Psoas muscle (tissue), 7 donors: ENCODE measurements at regions not wholly inside any gene's neighbourhood (a gene's known extent, or its start where the extent isn't known, plus 50 kb on each side); places are given as distances from the start of the nearest gene placed in this dataset.

ENCODE experiments used
- ATAC-seq, 4 donors: fragments of 200-7000 bp; cut with Tn5 transposase; one replicate each; pipeline ENCODE4 v1.9.1; 2020; ENCODE audit warnings: moderate library complexity in 3 of 4, mild to moderate bottlenecking in 2 of 4
- DNase-seq, 2 donors: peaks; one replicate each; pipeline ENCODE4 v3.0.0-alpha.2; 2020
- H3K27ac ChIP-seq: fragments of 200-600 bp; one replicate; pipeline ENCODE4 v1.8.0; 2022
- H3K27me3 ChIP-seq, 3 donors: fragments of 200-600 bp in 1 of 3; one replicate each; pipeline versions ENCODE4 v1.6.1 to v1.8.0; 2013 to 2022; ENCODE audit warnings: low read length in 2 of 3, mild to moderate bottlenecking in 2 of 3, moderate library complexity in 1 of 3; ENCODE audit not compliant: insufficient read depth in 3 of 3
- H3K36me3 ChIP-seq, 2 donors: fragments of 200-600 bp in 1 of 2; one replicate each; pipeline versions ENCODE4 v1.6.1 to v1.8.0; 2013 to 2022; ENCODE audit warnings: low read depth in 1 of 2, mild to moderate bottlenecking in 1 of 2, moderate library complexity in 1 of 2; ENCODE audit not compliant: insufficient read depth in 1 of 2
- H3K4me1 ChIP-seq: fragments of 200-600 bp; one replicate; pipeline ENCODE4 v1.8.0; 2022
- H3K4me3 ChIP-seq: fragments of 200-600 bp; one replicate; pipeline ENCODE4 v1.8.0; 2022; ENCODE audit warnings: mild to moderate bottlenecking
- H3K9me3 ChIP-seq: fragments of 200-600 bp; one replicate; pipeline ENCODE4 v1.8.0; 2022
- WGBS, 3 donors: extraction: QIAGEN DNeasy Blood & Tissue Kit; methylation state at CpG; one replicate each; pipeline versions ENCODE4 v1.1.6 to v1.1.7; 2013; 5-methylcytosine and 5-hydroxymethylcytosine counted together
- intact Hi-C, 2 donors: fragments of 100-400 bp; cut with DNase I; formaldehyde crosslinking; loops; one replicate each; pipeline versions ENCODE4 v1.11.0 to v1.14.2; 2022
- TF ChIP-seq, protein P1 (sequence below): fragments of 200-600 bp; IDR thresholded peaks from one replicate; pipeline ENCODE4 v1.8.0; 2022; ENCODE audit warnings: antibody characterized with exemption
- donor health status: healthy with polysubstance abuse.
- donor health status: DM: no; HTN: no; CAD: no; lungs with moderate emphysema.
- donor health status: Bipolar disorder and iron deficiency.
- donor health status: healthy.
- donor health status: DM: yes; HTN: yes; CAD: no.
- donor health status: DM: no; HTN: no; CAD: no.
- donor health status: DM: yes; HTN: yes; CAD: no.

DNA sequence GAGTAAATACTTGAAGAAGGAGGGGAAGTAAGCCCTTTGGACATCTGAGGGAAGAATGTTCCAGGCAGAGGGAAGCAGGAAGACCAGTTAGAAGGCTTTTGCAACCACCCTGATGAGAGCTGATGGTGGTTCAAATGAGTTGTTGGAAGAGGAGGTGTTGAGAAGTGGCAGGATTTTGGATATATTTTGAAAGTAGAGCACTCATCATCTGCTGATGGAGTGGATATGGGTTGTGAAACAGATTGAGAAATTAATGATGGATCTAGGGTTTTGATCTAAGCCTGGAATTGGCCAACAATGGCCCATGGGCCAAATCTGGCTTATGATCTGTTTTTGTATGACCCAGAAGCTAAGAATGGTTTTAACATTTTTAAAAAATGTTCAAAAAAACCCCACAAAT is 230.7 kb downstream of the NDFIP2 start:
- no peak overlapping the region for H3K27ac ChIP-seq
- no peaks in the 10 kb centered on the region for H3K36me3 ChIP-seq
- TF ChIP-seq, protein P1, sequence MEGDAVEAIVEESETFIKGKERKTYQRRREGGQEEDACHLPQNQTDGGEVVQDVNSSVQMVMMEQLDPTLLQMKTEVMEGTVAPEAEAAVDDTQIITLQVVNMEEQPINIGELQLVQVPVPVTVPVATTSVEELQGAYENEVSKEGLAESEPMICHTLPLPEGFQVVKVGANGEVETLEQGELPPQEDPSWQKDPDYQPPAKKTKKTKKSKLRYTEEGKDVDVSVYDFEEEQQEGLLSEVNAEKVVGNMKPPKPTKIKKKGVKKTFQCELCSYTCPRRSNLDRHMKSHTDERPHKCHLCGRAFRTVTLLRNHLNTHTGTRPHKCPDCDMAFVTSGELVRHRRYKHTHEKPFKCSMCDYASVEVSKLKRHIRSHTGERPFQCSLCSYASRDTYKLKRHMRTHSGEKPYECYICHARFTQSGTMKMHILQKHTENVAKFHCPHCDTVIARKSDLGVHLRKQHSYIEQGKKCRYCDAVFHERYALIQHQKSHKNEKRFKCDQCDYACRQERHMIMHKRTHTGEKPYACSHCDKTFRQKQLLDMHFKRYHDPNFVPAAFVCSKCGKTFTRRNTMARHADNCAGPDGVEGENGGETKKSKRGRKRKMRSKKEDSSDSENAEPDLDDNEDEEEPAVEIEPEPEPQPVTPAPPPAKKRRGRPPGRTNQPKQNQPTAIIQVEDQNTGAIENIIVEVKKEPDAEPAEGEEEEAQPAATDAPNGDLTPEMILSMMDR: no peak
- no peaks in the 10 kb centered on the region for H3K9me3 ChIP-seq
- intact Hi-C loops: no loop called here
- no peak overlapping the region for H3K4me3 ChIP-seq
- DNase-seq (no peak), ATAC-seq (peak; percentile 13 to 79 (median 34))
- H3K27me3 ChIP-seq: no peaks in the 10 kb centered on the region
- H3K4me1 ChIP-seq: no peaks in the 10 kb centered on the region

DNA sequence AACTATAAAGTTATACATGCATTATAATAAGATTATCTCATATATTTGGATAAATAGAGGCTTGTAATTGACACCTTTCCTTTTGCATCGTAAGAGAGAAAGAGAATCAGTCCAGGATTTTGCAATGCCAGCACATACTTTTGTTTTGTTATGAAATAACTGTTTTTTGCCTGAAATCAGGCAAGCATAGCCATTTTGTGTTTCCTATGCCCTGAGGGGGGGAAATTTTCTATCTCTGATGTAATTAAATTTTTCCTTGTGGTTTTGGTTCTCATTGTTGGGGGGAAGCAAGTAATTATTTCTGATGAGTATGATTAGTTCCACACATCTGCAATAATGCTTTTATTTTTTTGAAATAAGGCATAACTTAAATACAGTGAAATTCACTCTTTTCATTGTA is 229.4 kb downstream of the NDFIP2 start:
- Histone ChIP-seq H3K27me3 (no peaks in the 10 kb centered on the region), H3K4me3 (no peak overlapping the region), H3K36me3 (no peaks in the 10 kb centered on the region), H3K27ac (no peak overlapping the region), H3K9me3 (no peaks in the 10 kb centered on the region), H3K4me1 (no peaks in the 10 kb centered on the region)
- 30 to 53% (median 31%) methylated on average over 1 of the region's 1 CpG for WGBS, 3 donors
- TF ChIP-seq, protein P1: no peak
- intact Hi-C loops: no loop called here
- DNase-seq: no peak
- no peak for ATAC-seq

DNA sequence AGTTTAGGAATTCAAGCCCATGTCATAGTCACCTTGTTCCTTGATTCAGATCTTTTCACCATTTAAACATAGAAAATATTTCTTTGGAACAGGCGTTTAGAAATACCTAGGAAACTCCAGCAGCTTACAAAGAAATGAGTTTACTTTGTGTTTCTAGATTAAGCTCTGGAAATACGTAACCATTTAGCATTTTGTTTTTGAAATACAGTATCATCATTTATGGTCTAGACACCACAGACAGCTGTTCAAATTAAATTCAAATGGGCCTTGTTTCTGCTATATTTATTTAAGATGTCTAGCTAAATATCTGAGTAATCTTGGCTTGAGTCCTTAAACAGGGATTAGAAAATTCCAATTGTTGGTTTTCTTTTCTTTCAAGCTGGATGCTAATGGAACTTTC is 228.5 kb downstream of the NDFIP2 start:
- Histone ChIP-seq H3K36me3 (no peaks in the 10 kb centered on the region), H3K4me1 (no peaks in the 10 kb centered on the region), H3K27me3 (no peaks in the 10 kb centered on the region), H3K9me3 (no peaks in the 10 kb centered on the region), H3K4me3 (no peak overlapping the region), H3K27ac (no peak overlapping the region)
- WGBS, 3 donors: 62 to 75% (median 64%) methylated on average over 2 of the region's 2 CpGs
- intact Hi-C loops: no loop called here
- no peak for ATAC-seq
- TF ChIP-seq, protein P1: no peak
- no peak for DNase-seq

DNA sequence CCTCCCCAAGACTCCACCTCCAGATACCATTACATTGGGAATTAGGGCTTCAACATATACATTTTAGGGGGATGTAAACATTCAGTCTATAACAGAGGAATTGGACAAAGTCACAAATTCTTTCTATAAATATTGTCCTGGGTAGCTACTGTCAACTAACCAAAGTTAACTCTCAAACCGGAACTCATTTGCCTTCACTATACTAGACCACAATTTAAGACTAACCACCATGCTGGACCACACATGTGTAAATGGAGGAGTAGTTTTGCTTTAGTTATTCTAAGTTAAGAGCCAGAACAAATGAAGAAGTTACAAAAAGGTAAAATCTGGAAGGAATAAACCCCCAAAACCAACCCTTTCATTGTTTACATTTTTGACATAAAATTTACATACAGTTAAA is 222.8 kb downstream of the NDFIP2 start:
- no peak for DNase-seq
- Histone ChIP-seq H3K36me3 (no peaks in the 10 kb centered on the region), H3K9me3 (no peaks in the 10 kb centered on the region), H3K27me3 (no peaks in the 10 kb centered on the region), H3K4me1 (no peaks in the 10 kb centered on the region), H3K27ac (no peak overlapping the region), H3K4me3 (no peak overlapping the region)
- intact Hi-C loops: no loop called here
- ATAC-seq: no peak
- TF ChIP-seq, protein P1: no peak
- WGBS, 3 donors: 94 to 100% (median 98%) methylated on average over 1 of the region's 1 CpG

DNA sequence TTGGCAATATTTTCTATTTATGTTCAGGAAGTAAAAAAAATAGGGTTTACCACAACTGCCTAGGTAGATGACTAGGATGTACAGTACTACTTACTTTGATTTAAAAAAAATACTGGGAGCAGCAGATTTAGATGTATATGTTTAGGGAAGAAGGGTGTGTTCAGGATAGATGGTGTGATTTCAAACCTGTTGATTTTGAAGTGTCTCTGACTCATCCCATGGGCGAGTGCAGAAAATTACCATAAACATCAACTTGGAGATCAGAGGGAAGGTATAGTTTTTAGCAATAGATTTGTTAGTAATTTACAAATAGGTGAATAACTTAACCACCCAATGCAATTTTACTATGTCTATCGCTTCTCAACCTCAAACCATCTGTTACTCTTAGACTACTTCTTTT is 214.8 kb downstream of the NDFIP2 start:
- TF ChIP-seq, protein P1: no peak
- Histone ChIP-seq H3K27ac (no peak overlapping the region), H3K27me3 (no peaks in the 10 kb centered on the region), H3K4me3 (no peak overlapping the region), H3K36me3 (no peaks in the 10 kb centered on the region), H3K4me1 (no peaks in the 10 kb centered on the region), H3K9me3 (no peaks in the 10 kb centered on the region)
- DNase-seq: no peak
- 95 to 98% (median 97%) methylated on average over 2 of the region's 2 CpGs for WGBS, 3 donors
- intact Hi-C loops: no loop called here
- no peak for ATAC-seq
